PFSK-1 (cell line): ENCODE measurements at regions not wholly inside any gene's neighbourhood (a gene's known extent, or its start where the extent isn't known, plus 50 kb on each side); places are given as distances from the start of the nearest gene placed in this dataset.

Source experiments
- POLR2AphosphoS5 ChIP-seq: IDR thresholded peaks from 2 replicates; pipeline ENCODE4 v1.6.1; 2012; ENCODE audit warnings: low read depth, mild to moderate bottlenecking, control low read depth, low read length, moderate library complexity
- TAF1 ChIP-seq: IDR thresholded peaks from 2 replicates; pipeline ENCODE4 v1.6.1; 2012; ENCODE audit warnings: low read length, control low read depth, borderline replicate concordance; ENCODE audit not compliant: insufficient read depth
- TF ChIP-seq, protein P1 (sequence below), 2 experiments: IDR thresholded peaks; 2 replicates each; pipeline versions ENCODE4 v1.6.1 to v1.8.0; 2011 to 2012; ENCODE audit warnings: low read depth in 2 of 2, low read length in 2 of 2, control low read depth in 1 of 2, inconsistent platforms in 1 of 2, mild to moderate bottlenecking in 1 of 2, moderate library complexity in 1 of 2; ENCODE audit not compliant: insufficient read depth in 1 of 2

DNA sequence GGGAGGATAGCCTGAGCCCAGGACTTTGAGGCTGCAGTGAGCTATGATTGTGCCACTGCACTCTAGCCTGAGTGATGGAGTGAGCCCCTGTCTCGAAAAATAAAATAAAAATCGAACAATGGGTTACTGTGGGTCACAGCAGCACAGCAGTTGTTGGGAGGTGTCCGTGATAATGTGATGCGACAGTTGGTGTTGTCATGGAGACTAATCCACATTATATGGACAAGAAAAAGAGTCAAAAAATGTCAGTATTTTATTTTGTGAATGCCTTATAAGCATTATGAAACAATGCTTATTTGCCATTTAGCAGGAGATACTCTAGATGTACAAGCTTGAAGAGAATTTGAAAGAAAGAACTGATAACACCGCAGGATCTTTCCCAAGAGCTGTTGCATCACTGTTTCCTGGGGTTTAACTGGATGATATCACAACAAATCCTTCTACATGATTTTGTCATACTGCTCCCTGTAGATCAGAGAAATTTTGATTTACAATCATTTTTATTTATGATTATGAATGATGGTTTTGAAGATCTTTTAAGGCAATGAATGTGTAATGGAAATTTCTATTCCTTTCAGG, 195.4 kb downstream of the BAMBI start:
- no peak for TF ChIP-seq TAF1
- TF ChIP-seq POLR2AphosphoS5 = no peak
- TF ChIP-seq, protein P1, sequence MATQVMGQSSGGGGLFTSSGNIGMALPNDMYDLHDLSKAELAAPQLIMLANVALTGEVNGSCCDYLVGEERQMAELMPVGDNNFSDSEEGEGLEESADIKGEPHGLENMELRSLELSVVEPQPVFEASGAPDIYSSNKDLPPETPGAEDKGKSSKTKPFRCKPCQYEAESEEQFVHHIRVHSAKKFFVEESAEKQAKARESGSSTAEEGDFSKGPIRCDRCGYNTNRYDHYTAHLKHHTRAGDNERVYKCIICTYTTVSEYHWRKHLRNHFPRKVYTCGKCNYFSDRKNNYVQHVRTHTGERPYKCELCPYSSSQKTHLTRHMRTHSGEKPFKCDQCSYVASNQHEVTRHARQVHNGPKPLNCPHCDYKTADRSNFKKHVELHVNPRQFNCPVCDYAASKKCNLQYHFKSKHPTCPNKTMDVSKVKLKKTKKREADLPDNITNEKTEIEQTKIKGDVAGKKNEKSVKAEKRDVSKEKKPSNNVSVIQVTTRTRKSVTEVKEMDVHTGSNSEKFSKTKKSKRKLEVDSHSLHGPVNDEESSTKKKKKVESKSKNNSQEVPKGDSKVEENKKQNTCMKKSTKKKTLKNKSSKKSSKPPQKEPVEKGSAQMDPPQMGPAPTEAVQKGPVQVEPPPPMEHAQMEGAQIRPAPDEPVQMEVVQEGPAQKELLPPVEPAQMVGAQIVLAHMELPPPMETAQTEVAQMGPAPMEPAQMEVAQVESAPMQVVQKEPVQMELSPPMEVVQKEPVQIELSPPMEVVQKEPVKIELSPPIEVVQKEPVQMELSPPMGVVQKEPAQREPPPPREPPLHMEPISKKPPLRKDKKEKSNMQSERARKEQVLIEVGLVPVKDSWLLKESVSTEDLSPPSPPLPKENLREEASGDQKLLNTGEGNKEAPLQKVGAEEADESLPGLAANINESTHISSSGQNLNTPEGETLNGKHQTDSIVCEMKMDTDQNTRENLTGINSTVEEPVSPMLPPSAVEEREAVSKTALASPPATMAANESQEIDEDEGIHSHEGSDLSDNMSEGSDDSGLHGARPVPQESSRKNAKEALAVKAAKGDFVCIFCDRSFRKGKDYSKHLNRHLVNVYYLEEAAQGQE (IDR thresholded peaks at IDR 0.05; ENCODE audit: insufficient read depth in 1 of 2, low read depth in 2 of 2, low read length in 2 of 2) = no peak
